ENCODE measurements at regions not wholly inside any gene's neighbourhood (a gene's known extent, or its start where the extent isn't known, plus 50 kb on each side); places are given as distances from the start of the nearest gene placed in this dataset.

- TF ChIP-seq CTCF (IDR thresholded peaks at IDR 0.05) (no peak), POLR2AphosphoS5 (IDR thresholded peaks at IDR 0.05) (no peak), EP300 (IDR thresholded peaks at IDR 0.05) (no peak), POLR2A (IDR thresholded peaks at IDR 0.05) (no peak)
- Histone ChIP-seq H3K36me3 (no peaks in the 10 kb centered on the region), H3K27ac (no peak overlapping the region), H3K4me3 (no peak overlapping the region), H3K9me3 (no peaks in the 10 kb centered on the region), H3K4me1 (no peaks in the 10 kb centered on the region), H3K27me3 (no peaks in the 10 kb centered on the region)
- WGBS, 2 donors, result 19 to 85% methylated on average over 2 of the region's 2 CpGs
- intact Hi-C loops (cut with DNase I), result no loop called here
- no peak for DNase-seq
Observed at GRCh38 chr1:98316286-98316905, 345.1 kb upstream of the SNX7 start.

GRCh38 chr1:98315309-98315708 lies 346.2 kb upstream of the SNX7 start:
- Histone ChIP-seq H3K4me3 (no peak overlapping the region), H3K27ac (no peak overlapping the region), H3K9me3 (no peaks in the 10 kb centered on the region), H3K27me3 (no peaks in the 10 kb centered on the region), H3K4me1 (no peaks in the 10 kb centered on the region), H3K36me3 (no peaks in the 10 kb centered on the region)
- intact Hi-C loops (cut with DNase I), result no loop called here
- 86 to 88% methylated on average over 1 of the region's 1 CpG for WGBS, 2 donors
- TF ChIP-seq EP300 (IDR thresholded peaks at IDR 0.05), result no peak
- no peak for TF ChIP-seq CTCF (IDR thresholded peaks at IDR 0.05)
- TF ChIP-seq POLR2A (IDR thresholded peaks at IDR 0.05), result no peak
- no peak for TF ChIP-seq POLR2AphosphoS5 (IDR thresholded peaks at IDR 0.05)
- DNase-seq, result no peak

GRCh38 chr1:98314601-98315000 lies 346.9 kb upstream of the SNX7 start:
- Histone ChIP-seq H3K9me3 (no peaks in the 10 kb centered on the region), H3K4me1 (no peaks in the 10 kb centered on the region), H3K4me3 (no peak overlapping the region), H3K27me3 (no peaks in the 10 kb centered on the region), H3K27ac (no peak overlapping the region), H3K36me3 (no peaks in the 10 kb centered on the region)
- DNase-seq, result no peak
- TF ChIP-seq EP300 (IDR thresholded peaks at IDR 0.05) (no peak), CTCF (IDR thresholded peaks at IDR 0.05) (no peak), POLR2AphosphoS5 (IDR thresholded peaks at IDR 0.05) (no peak), POLR2A (IDR thresholded peaks at IDR 0.05) (no peak)
- WGBS, 2 donors, result 94 to 96% methylated on average over 1 of the region's 1 CpG
- intact Hi-C loops (cut with DNase I), result no loop called here

- TF ChIP-seq POLR2A (IDR thresholded peaks at IDR 0.05) (no peak), CTCF (IDR thresholded peaks at IDR 0.05) (no peak), EP300 (IDR thresholded peaks at IDR 0.05) (no peak), POLR2AphosphoS5 (IDR thresholded peaks at IDR 0.05) (no peak)
- no peak overlapping the region for H3K27ac ChIP-seq
- intact Hi-C loops (cut with DNase I), result no loop called here
- DNase-seq, result no peak
- H3K36me3 ChIP-seq, result no peaks in the 10 kb centered on the region
- no peaks in the 10 kb centered on the region for H3K27me3 ChIP-seq
- no peaks in the 10 kb centered on the region for H3K9me3 ChIP-seq
- no peak overlapping the region for H3K4me3 ChIP-seq
- no peaks in the 10 kb centered on the region for H3K4me1 ChIP-seq
Observed at GRCh38 chr1:98306517-98307089, 354.9 kb upstream of the SNX7 start.

- Histone ChIP-seq H3K36me3 (no peaks in the 10 kb centered on the region), H3K4me1 (no peaks in the 10 kb centered on the region), H3K27me3 (no peaks in the 10 kb centered on the region), H3K27ac (no peak overlapping the region), H3K9me3 (no peaks in the 10 kb centered on the region), H3K4me3 (no peak overlapping the region)
- DNase-seq, result no peak
- no peak for TF ChIP-seq POLR2A (IDR thresholded peaks at IDR 0.05)
- TF ChIP-seq POLR2AphosphoS5 (IDR thresholded peaks at IDR 0.05), result no peak
- TF ChIP-seq EP300 (IDR thresholded peaks at IDR 0.05), result no peak
- TF ChIP-seq CTCF (IDR thresholded peaks at IDR 0.05), result no peak
- intact Hi-C loops (cut with DNase I), result no loop called here
- WGBS, 2 donors, result 16 to 59% methylated on average over 2 of the region's 2 CpGs
Observed at GRCh38 chr1:98305362-98305761, 356.2 kb upstream of the SNX7 start.
